Ishikawa (cell line): ENCODE measurements at regions not wholly inside any gene's neighbourhood (a gene's known extent, or its start where the extent isn't known, plus 50 kb on each side); places are given as distances from the start of the nearest gene placed in this dataset.

Experiments
- CEBPB ChIP-seq: IDR thresholded peaks from 2 replicates; pipeline ENCODE4 v1.6.1; 2012
- CREB1 ChIP-seq: IDR thresholded peaks from 2 replicates; pipeline ENCODE4 v1.6.1; 2012; ENCODE audit warnings: low read depth
- EGR1 ChIP-seq: IDR thresholded peaks from 2 replicates; pipeline ENCODE4 v1.6.1; 2012
- EP300 ChIP-seq: IDR thresholded peaks from 2 replicates; pipeline ENCODE4 v1.6.1; 2012; ENCODE audit warnings: borderline replicate concordance
- NFIC ChIP-seq: IDR thresholded peaks from 2 replicates; pipeline ENCODE4 v1.6.1; 2012
- RAD21 ChIP-seq: IDR thresholded peaks from 2 replicates; pipeline ENCODE4 v1.6.1; 2012; ENCODE audit warnings: low read depth
- REST ChIP-seq: IDR thresholded peaks from 2 replicates; pipeline ENCODE4 v1.6.1; 2012; ENCODE audit warnings: low read depth, mild to moderate bottlenecking
- TAF1 ChIP-seq: IDR thresholded peaks from 2 replicates; pipeline ENCODE4 v1.6.1; 2012; ENCODE audit warnings: low read depth, mild to moderate bottlenecking
- TEAD4 ChIP-seq: IDR thresholded peaks from 2 replicates; pipeline ENCODE4 v1.6.1; 2012
- ZBTB7A ChIP-seq: IDR thresholded peaks from 2 replicates; pipeline ENCODE4 v1.6.1; 2012; ENCODE audit warnings: low read depth
- TF ChIP-seq, protein P1 (sequence below): IDR thresholded peaks from 2 replicates; pipeline ENCODE4 v1.6.1; 2012

DNA sequence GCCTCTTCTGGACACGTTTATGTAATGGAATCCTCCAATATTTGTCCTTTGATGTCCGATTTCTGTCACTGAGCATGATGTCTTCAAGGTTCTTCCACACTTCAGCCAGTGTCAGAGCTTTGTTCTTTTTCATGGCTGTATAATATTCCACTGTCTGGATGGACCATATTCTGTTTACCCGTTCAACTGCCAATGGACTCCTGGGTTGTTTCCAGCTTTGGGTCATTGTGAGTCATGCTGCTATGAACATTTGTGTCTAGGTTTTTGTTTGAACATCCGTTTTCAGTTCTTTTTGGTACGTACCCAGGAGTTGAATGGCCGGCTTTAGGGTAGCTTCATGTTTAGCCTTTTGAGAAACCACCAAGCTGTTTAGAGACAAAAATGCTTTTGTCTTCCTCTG lies 93.2 kb downstream of the SHOX start:
- TF ChIP-seq EP300 = no peak
- TF ChIP-seq TAF1 = no peak
- TF ChIP-seq, protein P1, sequence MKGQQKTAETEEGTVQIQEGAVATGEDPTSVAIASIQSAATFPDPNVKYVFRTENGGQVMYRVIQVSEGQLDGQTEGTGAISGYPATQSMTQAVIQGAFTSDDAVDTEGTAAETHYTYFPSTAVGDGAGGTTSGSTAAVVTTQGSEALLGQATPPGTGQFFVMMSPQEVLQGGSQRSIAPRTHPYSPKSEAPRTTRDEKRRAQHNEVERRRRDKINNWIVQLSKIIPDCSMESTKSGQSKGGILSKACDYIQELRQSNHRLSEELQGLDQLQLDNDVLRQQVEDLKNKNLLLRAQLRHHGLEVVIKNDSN = no peak
- TF ChIP-seq NFIC = no peak
- TF ChIP-seq REST = no peak
- no peak for TF ChIP-seq RAD21
- TF ChIP-seq CREB1 = no peak
- TF ChIP-seq TEAD4 = no peak
- TF ChIP-seq ZBTB7A = no peak
- TF ChIP-seq EGR1 = no peak
- TF ChIP-seq CEBPB = no peak
